AG10803 (cell line): ENCODE measurements at regions not wholly inside any gene's neighbourhood (a gene's known extent, or its start where the extent isn't known, plus 50 kb on each side); places are given as distances from the start of the nearest gene placed in this dataset.

ENCODE experiments used
- DNase-seq: peaks from one replicate; pipeline ENCODE4 v3.0.0; 2010; ENCODE audit warnings: low read depth
- H3K4me3 ChIP-seq: 2 replicates; pipeline ENCODE4 v1.5.1; 2011; ENCODE audit warnings: mild to moderate bottlenecking, low read length, control low read depth
- TF ChIP-seq, protein P1 (sequence below): conservative IDR thresholded peaks from 2 replicates; pipeline ENCODE4 v1.5.1; 2011; ENCODE audit warnings: mild to moderate bottlenecking, low read length, control low read depth, inconsistent platforms

DNA sequence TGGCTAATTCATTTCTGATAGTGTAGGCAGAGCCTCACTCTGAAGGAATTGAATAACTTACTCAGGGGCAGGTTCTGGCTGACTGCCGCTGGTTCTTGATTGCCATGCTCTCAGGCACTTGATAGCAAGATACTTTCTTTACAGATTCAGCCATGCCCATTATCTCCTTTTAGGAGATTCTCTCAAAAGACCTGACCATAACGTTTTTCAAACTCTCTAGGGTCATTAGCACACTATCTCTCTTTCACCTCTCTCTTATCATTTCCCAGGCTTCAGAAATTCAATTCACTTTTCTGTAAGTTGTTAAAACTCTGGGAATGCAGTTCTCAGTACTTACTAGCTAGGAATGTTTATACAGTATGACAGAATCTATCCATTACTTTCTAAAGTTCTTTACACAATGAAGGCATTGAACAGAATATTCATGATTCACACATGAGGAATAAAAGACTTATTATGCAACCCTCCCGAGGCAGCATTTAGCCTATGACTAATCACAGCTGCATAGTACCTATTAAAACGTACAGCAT is 850.3 kb upstream of the CADM2 start:
- TF ChIP-seq, protein P1, sequence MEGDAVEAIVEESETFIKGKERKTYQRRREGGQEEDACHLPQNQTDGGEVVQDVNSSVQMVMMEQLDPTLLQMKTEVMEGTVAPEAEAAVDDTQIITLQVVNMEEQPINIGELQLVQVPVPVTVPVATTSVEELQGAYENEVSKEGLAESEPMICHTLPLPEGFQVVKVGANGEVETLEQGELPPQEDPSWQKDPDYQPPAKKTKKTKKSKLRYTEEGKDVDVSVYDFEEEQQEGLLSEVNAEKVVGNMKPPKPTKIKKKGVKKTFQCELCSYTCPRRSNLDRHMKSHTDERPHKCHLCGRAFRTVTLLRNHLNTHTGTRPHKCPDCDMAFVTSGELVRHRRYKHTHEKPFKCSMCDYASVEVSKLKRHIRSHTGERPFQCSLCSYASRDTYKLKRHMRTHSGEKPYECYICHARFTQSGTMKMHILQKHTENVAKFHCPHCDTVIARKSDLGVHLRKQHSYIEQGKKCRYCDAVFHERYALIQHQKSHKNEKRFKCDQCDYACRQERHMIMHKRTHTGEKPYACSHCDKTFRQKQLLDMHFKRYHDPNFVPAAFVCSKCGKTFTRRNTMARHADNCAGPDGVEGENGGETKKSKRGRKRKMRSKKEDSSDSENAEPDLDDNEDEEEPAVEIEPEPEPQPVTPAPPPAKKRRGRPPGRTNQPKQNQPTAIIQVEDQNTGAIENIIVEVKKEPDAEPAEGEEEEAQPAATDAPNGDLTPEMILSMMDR = no peak
- no peak for DNase-seq
- H3K4me3 ChIP-seq = no peak overlapping the region

DNA sequence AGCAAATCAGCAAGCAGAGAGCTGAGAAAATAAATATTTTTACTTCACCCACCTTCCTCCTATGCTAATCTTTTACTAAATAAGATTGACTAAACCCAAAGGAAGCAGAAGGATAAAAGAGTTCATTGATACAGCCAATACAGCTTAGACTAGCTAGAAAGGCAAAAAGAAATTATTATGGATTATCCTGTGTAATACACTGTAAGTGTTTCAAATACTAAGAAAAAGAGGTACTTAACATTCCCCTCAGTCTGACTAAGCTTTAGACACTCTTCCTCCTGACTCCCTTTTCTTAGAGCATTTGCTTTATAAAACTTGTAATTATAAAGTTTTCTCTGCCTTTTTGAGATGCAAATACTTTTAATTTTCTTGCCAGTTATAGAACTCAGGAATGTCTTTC is 848.9 kb upstream of the CADM2 start:
- DNase-seq = no peak
- TF ChIP-seq, protein P1 = no peak
- H3K4me3 ChIP-seq = no peak overlapping the region

DNA sequence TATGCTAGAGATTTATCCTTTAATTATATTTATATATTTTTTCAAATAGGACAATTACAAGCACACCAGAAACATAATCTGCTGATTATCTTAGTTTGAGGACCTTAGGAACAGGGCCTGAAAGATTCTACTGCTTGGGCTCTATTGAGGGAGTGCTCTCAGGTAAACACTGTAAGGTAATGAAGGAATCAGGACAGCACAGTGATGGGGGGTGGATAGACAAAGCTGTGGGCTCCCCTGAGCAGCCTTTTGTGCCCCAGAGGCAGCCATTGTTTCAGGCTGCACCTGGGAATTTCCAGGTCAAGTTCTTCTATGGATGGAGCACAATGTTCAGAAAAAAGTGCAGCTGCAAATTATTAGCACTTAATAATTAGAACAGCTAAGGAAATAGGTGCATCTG is 848.0 kb upstream of the CADM2 start:
- no peak overlapping the region for H3K4me3 ChIP-seq
- DNase-seq = no peak
- TF ChIP-seq, protein P1 = no peak

DNA sequence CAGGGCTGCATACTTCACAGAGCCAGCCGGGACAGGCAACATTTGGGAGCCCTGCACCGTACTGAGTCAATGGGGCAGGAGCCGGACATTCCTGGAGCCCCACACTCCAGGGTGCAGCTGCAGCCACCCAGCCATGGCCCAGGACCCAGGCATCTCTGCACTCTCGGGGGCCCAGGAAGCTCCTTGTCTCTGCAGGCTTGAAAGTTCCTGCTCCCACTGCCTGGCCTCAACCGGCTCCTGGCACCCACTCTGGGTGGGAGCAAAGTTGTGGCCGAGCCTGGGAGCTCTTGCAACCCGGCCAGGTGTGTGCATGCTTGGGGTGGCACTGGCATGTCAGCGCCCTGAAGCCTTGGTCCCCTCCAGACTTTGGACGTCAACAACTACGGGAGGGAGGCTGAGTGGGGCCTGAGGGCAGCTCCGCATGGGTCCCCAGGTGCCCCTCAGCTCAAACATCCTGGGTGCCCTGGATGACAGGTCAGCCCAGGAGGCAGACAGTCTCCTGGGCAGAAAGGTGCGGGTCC is 833.5 kb upstream of the CADM2 start:
- H3K4me3 ChIP-seq = no peak overlapping the region
- no peak for DNase-seq
- TF ChIP-seq, protein P1 = no peak

DNA sequence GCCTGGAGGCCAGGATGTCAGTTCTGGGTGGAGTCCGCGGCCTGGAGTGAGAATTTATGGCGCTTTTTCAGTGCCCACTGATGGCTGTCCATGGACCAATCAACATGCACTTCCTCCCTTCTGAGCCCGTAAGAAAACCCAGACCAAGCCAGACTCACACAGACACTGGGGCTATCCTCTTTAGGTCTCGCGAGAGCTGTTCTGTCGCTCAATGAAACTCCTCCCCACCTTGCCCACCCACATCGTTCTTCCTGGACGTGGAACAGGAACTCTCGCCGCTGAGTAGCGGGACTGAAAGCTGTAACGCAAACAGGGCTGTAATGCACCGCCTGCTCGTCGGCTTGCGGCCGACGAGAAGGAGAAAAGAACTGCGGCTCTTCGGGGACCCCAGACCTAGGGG is 833.0 kb upstream of the CADM2 start:
- no peak for DNase-seq
- TF ChIP-seq, protein P1 = no peak
- no peak overlapping the region for H3K4me3 ChIP-seq

DNA sequence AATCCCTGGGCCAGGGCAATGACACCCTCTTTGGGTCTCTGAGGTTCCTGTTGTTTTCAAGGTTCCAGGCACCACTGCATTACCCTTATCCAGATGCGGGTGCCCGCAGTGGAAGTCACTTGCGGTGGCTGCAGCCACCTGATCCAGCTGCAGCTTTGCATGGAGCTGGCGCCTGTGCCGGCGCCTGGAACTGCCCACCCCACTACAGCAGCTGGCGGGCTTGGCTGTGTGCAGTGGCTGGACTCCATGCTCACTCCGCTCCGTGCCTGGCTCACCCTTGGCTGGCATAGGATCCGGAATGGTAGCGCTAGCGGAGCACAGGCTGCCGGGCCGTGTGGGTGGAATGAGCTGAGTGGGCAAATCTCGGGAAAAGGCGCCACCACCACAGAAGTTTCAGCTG is 832.6 kb upstream of the CADM2 start:
- no peak overlapping the region for H3K4me3 ChIP-seq
- TF ChIP-seq, protein P1 = no peak
- no peak for DNase-seq

DNA sequence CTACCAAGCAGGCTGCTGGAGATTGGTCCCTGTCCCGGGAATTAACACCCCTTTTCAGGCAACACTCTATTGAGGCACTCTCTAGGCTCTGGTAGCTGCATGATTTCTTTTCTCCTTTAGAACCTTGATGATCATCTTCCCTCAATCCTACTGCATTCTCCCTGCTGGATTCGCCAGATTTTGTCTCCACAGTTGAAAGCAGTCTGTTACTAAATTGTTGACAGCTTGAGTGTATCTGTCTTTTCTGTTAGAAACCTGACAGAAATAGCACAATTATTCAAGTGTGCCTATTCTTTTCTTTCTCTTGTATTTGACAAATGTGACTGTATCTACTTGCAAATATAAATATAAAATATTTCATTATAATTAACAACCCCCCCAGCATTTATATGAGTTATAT is 830.8 kb upstream of the CADM2 start:
- TF ChIP-seq, protein P1 = no peak
- H3K4me3 ChIP-seq = no peak overlapping the region
- DNase-seq = no peak
